H1 (cell line): ENCODE measurements at regions not wholly inside any gene's neighbourhood (a gene's known extent, or its start where the extent isn't known, plus 50 kb on each side); places are given as distances from the start of the nearest gene placed in this dataset.

Experiments
- CTCF ChIA-PET: fragments of 300-600 bp; sonication (Branson Sonifier 250); formaldehyde crosslinking; loops from one replicate; lab custom pipeline; 2021; ENCODE audit not compliant: partially characterized antibody; lab: Charles Lee
- POLR2A ChIA-PET: fragments of 300-600 bp; sonication (Branson Sonifier 250); formaldehyde crosslinking; loops from one replicate; lab custom pipeline; 2021; ENCODE audit warnings: inconsistent platforms; ENCODE audit not compliant: partially characterized antibody; lab: Charles Lee
- DNase-seq, 2 experiments: peaks; one replicate each; pipeline versions ENCODE4 v3.0.0 to v3.0.0-alpha.2; 2010 to 2022; ENCODE audit warnings: low spot score in 2 of 2, low read depth in 1 of 2, mixed read lengths in 1 of 2
- FAIRE-seq: peaks from 2 replicates; lab custom pipeline; 2011; peaks lifted over from hg19 to GRCh38; lab: Jason Lieb, UNC
- H2AFZ ChIP-seq: 2 replicates; pipeline ENCODE4 v1.8.1; 2012; ENCODE audit warnings: low read length, inconsistent platforms
- H2AK5ac ChIP-seq: 2 replicates; pipeline ENCODE4 v1.6.1; 2013; ENCODE audit warnings: low read depth, low read length
- H2BK120ac ChIP-seq: replicated peaks from 2 replicates; pipeline ENCODE3; 2013; ENCODE audit warnings: low read depth, low read length, inconsistent platforms
- H2BK12ac ChIP-seq: 2 replicates; pipeline ENCODE4 v1.6.1; 2013; ENCODE audit warnings: low read depth, low read length
- H2BK15ac ChIP-seq: 2 replicates; pipeline ENCODE4 v1.6.1; 2013; ENCODE audit warnings: low read length
- H2BK20ac ChIP-seq: 2 replicates; pipeline ENCODE4 v1.6.1; 2013; ENCODE audit warnings: low read length
- H2BK5ac ChIP-seq: 2 replicates; pipeline ENCODE4 v1.6.1; 2013; ENCODE audit warnings: low read depth, low read length
- H3K14ac ChIP-seq: 2 replicates; pipeline ENCODE4 v1.6.1; 2013; ENCODE audit warnings: inconsistent platforms; ENCODE audit not compliant: insufficient read length
- H3K18ac ChIP-seq: 2 replicates; pipeline ENCODE4 v1.6.1; 2013; ENCODE audit warnings: low read length; ENCODE audit errors: extremely low read depth
- H3K23ac ChIP-seq: 2 replicates; pipeline ENCODE4 v1.6.1; 2013; ENCODE audit warnings: inconsistent platforms; ENCODE audit not compliant: insufficient read length
- H3K23me2 ChIP-seq: 2 replicates; pipeline ENCODE4 v1.6.1; 2013; ENCODE audit warnings: low read depth, low read length
- H3K27ac ChIP-seq: 2 replicates; pipeline ENCODE4 v1.6.1; 2011; ENCODE audit warnings: low read depth, low read length, inconsistent platforms
- H3K27me3 ChIP-seq, 4 experiments: replicated peaks in 1 of 4; 1 replicate in 1 of 4; 2 replicates in 3 of 4; pipeline versions ENCODE4 v1.6.1 to v1.8.1; 2011 to 2013; ENCODE audit warnings: low read length in 3 of 4, mild to moderate bottlenecking in 3 of 4, inconsistent platforms in 2 of 4, mixed read lengths in 2 of 4, moderate library complexity in 1 of 4; ENCODE audit not compliant: control insufficient read depth in 3 of 4, insufficient read depth in 3 of 4; ENCODE audit errors: extremely low read depth in 1 of 4
- H3K36me3 ChIP-seq, 4 experiments: 2 replicates each; pipeline versions ENCODE4 v1.6.1 to v1.8.1; 2011 to 2013; ENCODE audit warnings: mild to moderate bottlenecking in 4 of 4, low read length in 3 of 4, moderate library complexity in 2 of 4, control low read depth in 1 of 4, inconsistent platforms in 1 of 4; ENCODE audit not compliant: insufficient read depth in 4 of 4, control insufficient read depth in 2 of 4
- H3K4ac ChIP-seq: replicated peaks from 2 replicates; pipeline ENCODE3; 2013; ENCODE audit warnings: low read length, low read depth, mixed read lengths, inconsistent platforms; ENCODE audit not compliant: insufficient read length
- H3K4me1 ChIP-seq, 4 experiments: replicated peaks in 1 of 4; 1 replicate in 1 of 4; 2 replicates in 3 of 4; pipeline versions ENCODE4 v1.6.1 to v1.8.1; 2011 to 2013; ENCODE audit warnings: low read length in 3 of 4, inconsistent platforms in 2 of 4, mixed read lengths in 1 of 4; ENCODE audit not compliant: insufficient read depth in 4 of 4, control insufficient read depth in 3 of 4
- H3K4me2 ChIP-seq, 2 experiments: 2 replicates each; pipeline versions ENCODE4 v1.6.1 to v1.8.1; 2011 to 2013; ENCODE audit warnings: low read depth in 2 of 2, low read length in 2 of 2, control low read depth in 1 of 2, inconsistent platforms in 1 of 2, mild to moderate bottlenecking in 1 of 2; ENCODE audit not compliant: insufficient read depth in 1 of 2
- H3K4me3 ChIP-seq, 4 experiments: fragments of 200-600, 300-600 bp in 1 of 4; sonication (generic), shearing (Covaris generic), sonication (Bioruptor Twin) in 1 of 4; 2 replicates each; pipeline versions ENCODE4 v1.5.1 to v1.8.1; 2011 to 2016; ENCODE audit warnings: low read length in 4 of 4, low read depth in 3 of 4, control low read depth in 2 of 4, inconsistent platforms in 2 of 4, mild to moderate bottlenecking in 2 of 4, mixed read lengths in 1 of 4, moderate library complexity in 1 of 4; ENCODE audit not compliant: insufficient read depth in 2 of 4; ENCODE audit errors: extremely low read depth in 1 of 4
- H3K56ac ChIP-seq: replicated peaks from 2 replicates; pipeline ENCODE3; 2013; ENCODE audit warnings: low read depth, mild to moderate bottlenecking, mixed read lengths, low read length, inconsistent platforms; ENCODE audit not compliant: insufficient read length
- H3K79me1 ChIP-seq: 2 replicates; pipeline ENCODE4 v1.6.1; 2013; ENCODE audit warnings: low read depth, low read length, control low read depth
- H3K79me2 ChIP-seq, 2 experiments: 2 replicates each; pipeline versions ENCODE4 v1.6.1 to v1.8.1; 2012 to 2013; ENCODE audit warnings: low read length in 2 of 2, mild to moderate bottlenecking in 2 of 2, inconsistent platforms in 1 of 2; ENCODE audit not compliant: insufficient read depth in 2 of 2, control insufficient read depth in 1 of 2
- H3K9ac ChIP-seq, 4 experiments: replicated peaks in 1 of 4; 1 replicate in 1 of 4; 2 replicates in 3 of 4; pipeline versions ENCODE4 v1.6.1 to v1.8.1; 2011 to 2013; ENCODE audit warnings: low read depth in 3 of 4, low read length in 3 of 4, control low read depth in 2 of 4, mild to moderate bottlenecking in 2 of 4, moderate library complexity in 2 of 4, inconsistent platforms in 1 of 4; ENCODE audit errors: extremely low read depth in 1 of 4
- H3K9me3 ChIP-seq, 2 experiments: 2 replicates each; pipeline versions ENCODE4 v1.6.1 to v1.8.1; 2012 to 2013; ENCODE audit warnings: mild to moderate bottlenecking in 2 of 2, moderate library complexity in 2 of 2, control low read depth in 1 of 2, inconsistent platforms in 1 of 2, low read depth in 1 of 2, low read length in 1 of 2, mixed read lengths in 1 of 2; ENCODE audit not compliant: insufficient read depth in 2 of 2
- H4K20me1 ChIP-seq, 2 experiments: replicated peaks in 1 of 2; 2 replicates each; pipeline versions ENCODE3 to v1.8.1; 2011 to 2013; ENCODE audit warnings: inconsistent platforms in 2 of 2, low read length in 2 of 2, mild to moderate bottlenecking in 1 of 2; ENCODE audit not compliant: insufficient read depth in 2 of 2, control insufficient read depth in 1 of 2
- H4K5ac ChIP-seq: 2 replicates; pipeline ENCODE4 v1.6.1; 2013; ENCODE audit warnings: low read length, low read depth, mixed read lengths, inconsistent platforms; ENCODE audit not compliant: insufficient read length
- H4K8ac ChIP-seq: 2 replicates; pipeline ENCODE4 v1.8.0; 2013; ENCODE audit warnings: mild to moderate bottlenecking, moderate library complexity, low read length, inconsistent platforms; ENCODE audit not compliant: insufficient read depth; ENCODE audit errors: extremely low read depth
- H4K91ac ChIP-seq: replicated peaks from 2 replicates; pipeline ENCODE3; 2013; ENCODE audit warnings: low read length, mixed read lengths, inconsistent platforms; ENCODE audit not compliant: insufficient read length
- E2F6 ChIP-seq: IDR thresholded peaks from 2 replicates; pipeline ENCODE4 v1.6.1; 2012; ENCODE audit warnings: inconsistent platforms
- HDAC2 ChIP-seq, 2 experiments: fragments of 300-600 bp in 1 of 2; sonication (generic) in 1 of 2; IDR thresholded peaks; 2 replicates each; pipeline ENCODE4 v1.6.1; 2011 to 2012; ENCODE audit warnings: low read depth in 2 of 2, low read length in 2 of 2, mild to moderate bottlenecking in 2 of 2, moderate library complexity in 2 of 2, borderline replicate concordance in 1 of 2, inconsistent platforms in 1 of 2
- TAF7 ChIP-seq: optimal IDR thresholded peaks from 2 replicates; pipeline ENCODE3; 2011; ENCODE audit warnings: low read depth, mild to moderate bottlenecking, inconsistent platforms, low read length, moderate library complexity, borderline replicate concordance
- WGBS, 2 experiments: shearing (Covaris generic) in 1 of 2; methylation state at CpG; one replicate each; pipeline versions ENCODE4 v1.1.6 to v1.1.7; 2013 to 2015; ENCODE audit warnings: low lambda C conversion rate in 2 of 2, mixed read lengths in 2 of 2, inconsistent platforms in 1 of 2, low coverage in 1 of 2, missing lambda C conversion rate in 1 of 2; ENCODE audit not compliant: insufficient replicate concordance in 2 of 2, insufficient coverage in 1 of 2, insufficient read length in 1 of 2; ENCODE audit errors: extremely low coverage in 1 of 2, missing lambda C conversion rate in 1 of 2; 5-methylcytosine and 5-hydroxymethylcytosine counted together

- H2AK5ac ChIP-seq, result no peak overlapping the region
- 85% methylated on average over 3 of the region's 3 CpGs; no CpG with 5 or more reads in 1 of the 2 experiments for WGBS, 2 experiments
- H3K4me2 ChIP-seq, result no peak overlapping the region
- no peaks in the 10 kb centered on the region for H3K27me3 ChIP-seq
- no peaks in the 10 kb centered on the region for H3K79me1 ChIP-seq
- H2BK12ac ChIP-seq, result no peak overlapping the region
- POLR2A ChIA-PET, result no interaction called here
- no peaks in the 10 kb centered on the region for H3K36me3 ChIP-seq
- H4K8ac ChIP-seq, result no peak overlapping the region
- CTCF ChIA-PET, result no interaction called here
- no peak overlapping the region for H2AFZ ChIP-seq
- H3K14ac ChIP-seq, result no peak overlapping the region
- no peak overlapping the region for H3K4me3 ChIP-seq
- no peaks in the 10 kb centered on the region for H4K20me1 ChIP-seq
- no peak overlapping the region for H3K56ac ChIP-seq
- H2BK15ac ChIP-seq, result no peak overlapping the region
- FAIRE-seq (no peak), DNase-seq (no peak)
- H3K27ac ChIP-seq, result no peak overlapping the region
- H3K9ac ChIP-seq, result no peak overlapping the region
- no peaks in the 10 kb centered on the region for H3K79me2 ChIP-seq
- TF ChIP-seq HDAC2 (IDR thresholded peaks at IDR 0.05; ENCODE audit: borderline replicate concordance in 1 of 2, low read depth in 2 of 2, low read length in 2 of 2) (no peak), TAF7 (no peak), E2F6 (no peak)
- no peak overlapping the region for H2BK5ac ChIP-seq
- no peak overlapping the region for H4K91ac ChIP-seq
- no peak overlapping the region for H4K5ac ChIP-seq
- H2BK20ac ChIP-seq, result no peak overlapping the region
- no peak overlapping the region for H3K18ac ChIP-seq
- H2BK120ac ChIP-seq, result no peak overlapping the region
- H3K9me3 ChIP-seq, result peaks cover 0 to 2% of the 10 kb centered on the region in 2 experiments; a peak in 1 of 4 replicates
- no peaks in the 10 kb centered on the region for H3K4me1 ChIP-seq
- no peaks in the 10 kb centered on the region for H3K23me2 ChIP-seq
- no peak overlapping the region for H3K23ac ChIP-seq
- H3K4ac ChIP-seq, result no peak overlapping the region
These were observed 82.0 kb downstream of the CHCHD4 start for GRCh38 chr3:14042680-14043079.
